ENCODE measurements at regions not wholly inside any gene's neighbourhood (a gene's known extent, or its start where the extent isn't known, plus 50 kb on each side); places are given as distances from the start of the nearest gene placed in this dataset.

- no peak for TF ChIP-seq CTCF (IDR thresholded peaks at IDR 0.05)
- no peak for TF ChIP-seq ZFX (IDR thresholded peaks at IDR 0.05; ENCODE audit: borderline replicate concordance)
Observed at GRCh38 chr9:115556432-115556831, 438.5 kb upstream of the TNC start.

All from 22Rv1 (cell line).